HepG2 (cell line): ENCODE measurements at regions not wholly inside any gene's neighbourhood (a gene's known extent, or its start where the extent isn't known, plus 50 kb on each side); places are given as distances from the start of the nearest gene placed in this dataset.

ENCODE experiments used
- ATAC-seq: fragments of 200-7000 bp; cut with Tn5 transposase; 3 replicates; pipeline ENCODE4 v1.9.1; 2020; ENCODE audit warnings: mild to moderate bottlenecking, moderate library complexity
- BruUV-seq: library from RNA; stranded (reverse); fragments of 400-500 nt; replicated peaks from 2 replicates; lab custom pipeline; 2021; lab: Mats Ljungman, UMichigan
- CTCF ChIA-PET: fragments of 300-600 bp; formaldehyde crosslinking; extraction: SDS; loops from one replicate; lab custom pipeline; 2021; ENCODE audit warnings: low total read pairs, inconsistent platforms, low intra/inter-chr PET ratio; lab: Yijun Ruan, JAX
- POLR2A ChIA-PET: fragments of 350-600 bp; sonication (Branson Sonifier 250); formaldehyde crosslinking; loops from one replicate; lab custom pipeline; 2020; ENCODE audit warnings: antibody characterized with exemption, inconsistent platforms; lab: Yijun Ruan, JAX
- DNase-seq: peaks from one replicate; pipeline ENCODE4 v3.0.0-alpha.2; 2015; ENCODE audit warnings: low spot score
- FAIRE-seq: peaks from 3 replicates; lab custom pipeline; 2011; peaks lifted over from hg19 to GRCh38; lab: Jason Lieb, UNC
- H2AFZ ChIP-seq: one replicate; pipeline ENCODE4 v1.6.1; 2011; ENCODE audit warnings: low read length, inconsistent platforms
- H3K27ac ChIP-seq: fragments of 300-600 bp; 3 replicates; pipeline ENCODE4 v1.8.0; 2011; ENCODE audit warnings: mixed run types, mild to moderate bottlenecking, mixed read lengths, low read length, inconsistent platforms; ENCODE audit not compliant: insufficient read depth; ENCODE audit errors: extremely low read length
- H3K27me3 ChIP-seq, 2 experiments: fragments of 200-600 bp in 1 of 2; 2 replicates in 1 of 2; 3 replicates in 1 of 2; pipeline versions ENCODE4 v1.6.0 to v1.8.0; 2011; ENCODE audit warnings: low read length in 2 of 2, mild to moderate bottlenecking in 2 of 2, moderate library complexity in 2 of 2, inconsistent platforms in 1 of 2; ENCODE audit not compliant: insufficient read depth in 2 of 2, control insufficient read depth in 1 of 2
- H3K36me3 ChIP-seq, 2 experiments: fragments of 200-600 bp in 1 of 2; replicated peaks in 1 of 2; 2 replicates in 1 of 2; 3 replicates in 1 of 2; pipeline versions ENCODE4 v1.5.1 to v1.8.0; 2011; ENCODE audit warnings: low read length in 2 of 2, inconsistent platforms in 1 of 2; ENCODE audit not compliant: insufficient read depth in 2 of 2, control insufficient read depth in 1 of 2
- H3K4me1 ChIP-seq: 2 replicates; pipeline ENCODE4 v1.5.1; 2012; ENCODE audit warnings: low read length, inconsistent platforms; ENCODE audit not compliant: insufficient read depth
- H3K4me2 ChIP-seq: 2 replicates; pipeline ENCODE4 v1.6.0; 2011; ENCODE audit warnings: low read depth, low read length, inconsistent platforms
- H3K4me3 ChIP-seq, 3 experiments: fragments of 200-600 bp in 1 of 3; sonication (generic), shearing (Covaris generic) in 1 of 3; replicated peaks in 1 of 3; 2 replicates each; pipeline ENCODE4 v1.5.1; 2011 to 2016; ENCODE audit warnings: low read length in 3 of 3, inconsistent platforms in 2 of 3, low read depth in 2 of 3, mild to moderate bottlenecking in 2 of 3, control low read depth in 1 of 3, mixed read lengths in 1 of 3; ENCODE audit not compliant: insufficient read depth in 1 of 3
- H3K79me2 ChIP-seq: one replicate; pipeline ENCODE4 v1.6.1; 2011; ENCODE audit warnings: low read length, inconsistent platforms; ENCODE audit not compliant: insufficient read depth
- H3K9ac ChIP-seq: 2 replicates; pipeline ENCODE4 v1.6.0; 2011; ENCODE audit warnings: mild to moderate bottlenecking, low read depth, low read length, inconsistent platforms; ENCODE audit not compliant: insufficient read depth
- H3K9me3 ChIP-seq: 2 replicates; pipeline ENCODE4 v1.5.1; 2012; ENCODE audit warnings: mild to moderate bottlenecking, low read length
- H4K20me1 ChIP-seq: 2 replicates; pipeline ENCODE4 v1.6.0; 2011; ENCODE audit warnings: inconsistent platforms, mild to moderate bottlenecking, low read length, moderate library complexity; ENCODE audit not compliant: insufficient read depth
- CBFB ChIP-seq: sonication (generic); formaldehyde crosslinking; IDR thresholded peaks from 2 replicates; pipeline ENCODE4 v1.4.0; 2020; ENCODE audit warnings: missing genetic modification reagents
- CBX2 ChIP-seq, 2 experiments: fragments of 200-600 bp in 1 of 2; sonication (generic); formaldehyde crosslinking in 1 of 2; IDR thresholded peaks; 2 replicates each; pipeline versions ENCODE4 v1.7.0 to v1.8.1; 2018 to 2022; ENCODE audit warnings: low read depth in 2 of 2, low read length in 1 of 2, mild to moderate bottlenecking in 1 of 2, missing genetic modification reagents in 1 of 2
- CHCHD3 ChIP-seq: sonication (generic); formaldehyde crosslinking; IDR thresholded peaks from 2 replicates; pipeline ENCODE4 v1.8.0; 2022; ENCODE audit warnings: mild to moderate bottlenecking, missing genetic modification reagents, moderate library complexity
- ELF4 ChIP-seq: sonication (generic); formaldehyde crosslinking; IDR thresholded peaks from 2 replicates; pipeline ENCODE4 v1.5.0; 2020; ENCODE audit warnings: missing genetic modification reagents, mild to moderate bottlenecking, moderate library complexity, borderline replicate concordance
- GATAD2A ChIP-seq: IDR thresholded peaks from 2 replicates; pipeline ENCODE4 v1.6.1; 2016
- GMEB1 ChIP-seq: sonication (generic); formaldehyde crosslinking; IDR thresholded peaks from 2 replicates; pipeline ENCODE4 v1.5.1; 2020; ENCODE audit warnings: missing genetic modification reagents, mild to moderate bottlenecking, borderline replicate concordance
- MAFG ChIP-seq: sonication (generic); formaldehyde crosslinking; IDR thresholded peaks from 2 replicates; pipeline ENCODE4 v1.5.1; 2020; ENCODE audit warnings: mild to moderate bottlenecking, missing genetic modification reagents
- RBAK ChIP-seq: sonication (generic); formaldehyde crosslinking; IDR thresholded peaks from 2 replicates; pipeline ENCODE4 v1.5.1; 2020; ENCODE audit warnings: mild to moderate bottlenecking, missing genetic modification reagents
- RFXANK ChIP-seq: IDR thresholded peaks from 2 replicates; pipeline ENCODE4 v1.6.1; 2016
- SALL2 ChIP-seq: sonication (generic); formaldehyde crosslinking; IDR thresholded peaks from 2 replicates; pipeline ENCODE4 v1.8.1; 2023; ENCODE audit warnings: mild to moderate bottlenecking, missing genetic modification reagents, inconsistent platforms
- ZBTB26 ChIP-seq: IDR thresholded peaks from 2 replicates; pipeline ENCODE4 v1.6.1; 2016; ENCODE audit warnings: missing compliant biosample characterization, missing genetic modification reagents, borderline replicate concordance
- ZNF101 ChIP-seq: sonication (generic); formaldehyde crosslinking; IDR thresholded peaks from 2 replicates; pipeline ENCODE4 v1.4.0; 2020; ENCODE audit warnings: mild to moderate bottlenecking, low read depth, missing genetic modification reagents, borderline replicate concordance
- ZNF768 ChIP-seq: sonication (generic); formaldehyde crosslinking; IDR thresholded peaks from 2 replicates; pipeline ENCODE4 v1.4.0; 2020; ENCODE audit warnings: missing genetic modification reagents
- WGBS: methylation state at CpG from one replicate; pipeline ENCODE4 v1.1.6; 2017; ENCODE audit warnings: low lambda C conversion rate; 5-methylcytosine and 5-hydroxymethylcytosine counted together
- in situ Hi-C: cut with HindIII; loops from 2 replicates; pipeline ENCODE4 v1.10.0; 2017; ENCODE audit warnings: low pct_unique_long_range_greater_than_20kb; ENCODE audit not compliant: extremely low pct_ligation_motif_present
- intact Hi-C: fragments of 100-400 bp; cut with micrococcal nuclease; formaldehyde crosslinking; loops from one replicate; pipeline ENCODE4 v1.10.0; 2022; ENCODE audit not compliant: unreplicated experiment
- TF ChIP-seq, protein P1 (sequence below): sonication (generic); formaldehyde crosslinking; IDR thresholded peaks from 2 replicates; pipeline ENCODE4 v1.5.1; 2020; ENCODE audit warnings: missing genetic modification reagents, mild to moderate bottlenecking, borderline replicate concordance

DNA sequence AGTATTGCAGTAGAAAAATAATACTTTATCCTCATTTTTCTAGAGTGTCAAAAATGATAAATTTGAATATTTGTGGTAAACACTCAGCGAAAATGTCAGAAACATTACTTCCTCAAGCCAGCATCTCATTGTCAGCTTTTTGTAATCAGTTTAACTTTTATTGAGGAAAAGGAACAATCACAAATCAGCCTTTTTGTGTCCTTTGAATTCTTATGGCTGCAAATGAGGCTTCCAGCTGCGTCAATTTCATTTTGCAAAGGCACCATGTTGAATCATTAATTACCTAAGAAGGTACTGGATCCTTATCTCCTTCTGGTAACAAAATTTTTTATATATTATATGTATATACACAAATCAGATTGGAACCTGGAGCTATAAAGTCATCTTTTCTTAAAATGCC, 442.6 kb upstream of the CPEB2 start:
- Histone ChIP-seq H3K4me2 (no peak overlapping the region), H2AFZ (no peak overlapping the region), H3K4me3 (no peak overlapping the region), H3K9me3 (peaks cover 75% of the 10 kb centered on the region), H3K36me3 (no peaks in the 10 kb centered on the region), H4K20me1 (no peaks in the 10 kb centered on the region), H3K79me2 (no peaks in the 10 kb centered on the region), H3K4me1 (no peaks in the 10 kb centered on the region), H3K27me3 (no peaks in the 10 kb centered on the region), H3K9ac (no peak overlapping the region), H3K27ac (no peak overlapping the region)
- 0% methylated on average over 2 of the region's 2 CpGs for WGBS
- no peak for ATAC-seq
- BruUV-seq: no TSS peak
- no peak for DNase-seq
- POLR2A ChIA-PET: no interaction called here
- intact Hi-C loops: no loop called here
- in situ Hi-C loops: no loop called here
- CTCF ChIA-PET: no interaction called here
- no peak for FAIRE-seq
- no peak for TF ChIP-seq CBFB
- no peak for TF ChIP-seq ZNF768
- no peak for TF ChIP-seq RBAK (CRISPR knock-in tag)
- no peak for TF ChIP-seq ELF4
- TF ChIP-seq, protein P1, sequence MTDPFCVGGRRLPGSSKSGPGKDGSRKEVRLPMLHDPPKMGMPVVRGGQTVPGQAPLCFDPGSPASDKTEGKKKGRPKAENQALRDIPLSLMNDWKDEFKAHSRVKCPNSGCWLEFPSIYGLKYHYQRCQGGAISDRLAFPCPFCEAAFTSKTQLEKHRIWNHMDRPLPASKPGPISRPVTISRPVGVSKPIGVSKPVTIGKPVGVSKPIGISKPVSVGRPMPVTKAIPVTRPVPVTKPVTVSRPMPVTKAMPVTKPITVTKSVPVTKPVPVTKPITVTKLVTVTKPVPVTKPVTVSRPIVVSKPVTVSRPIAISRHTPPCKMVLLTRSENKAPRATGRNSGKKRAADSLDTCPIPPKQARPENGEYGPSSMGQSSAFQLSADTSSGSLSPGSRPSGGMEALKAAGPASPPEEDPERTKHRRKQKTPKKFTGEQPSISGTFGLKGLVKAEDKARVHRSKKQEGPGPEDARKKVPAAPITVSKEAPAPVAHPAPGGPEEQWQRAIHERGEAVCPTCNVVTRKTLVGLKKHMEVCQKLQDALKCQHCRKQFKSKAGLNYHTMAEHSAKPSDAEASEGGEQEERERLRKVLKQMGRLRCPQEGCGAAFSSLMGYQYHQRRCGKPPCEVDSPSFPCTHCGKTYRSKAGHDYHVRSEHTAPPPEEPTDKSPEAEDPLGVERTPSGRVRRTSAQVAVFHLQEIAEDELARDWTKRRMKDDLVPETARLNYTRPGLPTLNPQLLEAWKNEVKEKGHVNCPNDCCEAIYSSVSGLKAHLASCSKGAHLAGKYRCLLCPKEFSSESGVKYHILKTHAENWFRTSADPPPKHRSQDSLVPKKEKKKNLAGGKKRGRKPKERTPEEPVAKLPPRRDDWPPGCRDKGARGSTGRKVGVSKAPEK (CRISPR knock-in tag): no peak
- no peak for TF ChIP-seq GMEB1 (CRISPR knock-in tag)
- TF ChIP-seq RFXANK: no peak
- TF ChIP-seq ZNF101 (CRISPR knock-in tag): no peak
- no peak for TF ChIP-seq MAFG (CRISPR knock-in tag)
- TF ChIP-seq CBX2 (IDR thresholded peaks at IDR 0.05; ENCODE audit: low read depth, low read length): no peak
- TF ChIP-seq CBX2 (CRISPR knock-in tag; IDR thresholded peaks at IDR 0.05; ENCODE audit: low read depth): no peak
- no peak for TF ChIP-seq CHCHD3 (CRISPR knock-in tag)
- no peak for TF ChIP-seq ZBTB26 (CRISPR knock-in tag)
- TF ChIP-seq GATAD2A: no peak
- TF ChIP-seq SALL2 (CRISPR knock-in tag): no peak
